ENCODE measurements at regions not wholly inside any gene's neighbourhood (a gene's known extent, or its start where the extent isn't known, plus 50 kb on each side); places are given as distances from the start of the nearest gene placed in this dataset.

DNA sequence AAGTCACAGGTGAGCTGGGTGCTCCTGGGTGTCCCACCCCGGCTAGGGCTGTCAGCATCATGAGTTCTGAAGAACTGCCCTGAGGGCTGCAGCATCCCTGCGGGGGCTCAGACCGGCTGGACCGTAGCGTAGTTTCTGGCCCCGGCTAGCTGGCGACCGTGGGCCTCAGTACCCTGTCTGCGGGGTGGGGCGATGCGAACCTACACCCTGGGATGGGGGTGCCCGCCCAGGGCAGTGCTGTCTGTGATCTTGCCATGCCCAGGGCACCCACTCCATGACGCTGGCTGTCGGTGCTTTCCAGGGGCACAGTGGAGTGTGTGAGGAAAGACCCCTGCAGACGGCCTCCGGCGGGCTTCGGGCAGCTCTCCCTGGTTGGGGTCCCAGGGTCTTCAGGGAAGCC is 66.5 kb upstream of the IRX4 start:
- H3K27ac ChIP-seq: no peak overlapping the region

DNA sequence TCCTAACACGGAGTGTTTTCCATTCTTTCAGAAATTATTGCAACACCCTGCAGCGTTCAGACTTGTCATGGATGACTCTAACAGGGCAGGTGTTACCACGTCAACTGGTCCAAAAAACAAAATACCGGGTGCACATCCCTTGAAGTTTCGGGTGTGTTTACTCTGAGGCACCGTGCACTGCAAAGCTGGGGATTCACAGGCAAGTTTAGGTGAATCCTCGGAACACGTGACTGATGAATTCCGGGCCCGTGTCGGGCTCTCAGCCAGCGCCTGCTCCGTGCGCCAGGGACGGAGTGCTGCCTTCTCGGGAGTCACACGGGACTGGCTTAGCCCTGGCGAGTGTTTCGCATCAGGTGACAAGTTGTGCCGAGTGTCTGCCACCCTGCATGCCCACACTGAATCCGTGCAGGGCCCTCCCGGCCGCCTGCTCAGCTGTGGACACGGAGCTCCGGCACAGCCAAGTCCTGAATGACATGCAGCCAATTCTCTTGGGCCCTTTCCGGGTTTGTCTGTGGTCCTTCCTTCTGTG is 66.0 kb upstream of the IRX4 start:
- no peak for DNase-seq
- Histone ChIP-seq H3K4me1 (no peaks in the 10 kb centered on the region), H3K4me3 (no peak overlapping the region), H3K27me3 (peaks cover 0 to 2% of the 10 kb centered on the region in 2 donors), H3K36me3 (no peaks in the 10 kb centered on the region), H3K9me3 (no peaks in the 10 kb centered on the region), H3K27ac (no peak overlapping the region)
- TF ChIP-seq, protein P1, sequence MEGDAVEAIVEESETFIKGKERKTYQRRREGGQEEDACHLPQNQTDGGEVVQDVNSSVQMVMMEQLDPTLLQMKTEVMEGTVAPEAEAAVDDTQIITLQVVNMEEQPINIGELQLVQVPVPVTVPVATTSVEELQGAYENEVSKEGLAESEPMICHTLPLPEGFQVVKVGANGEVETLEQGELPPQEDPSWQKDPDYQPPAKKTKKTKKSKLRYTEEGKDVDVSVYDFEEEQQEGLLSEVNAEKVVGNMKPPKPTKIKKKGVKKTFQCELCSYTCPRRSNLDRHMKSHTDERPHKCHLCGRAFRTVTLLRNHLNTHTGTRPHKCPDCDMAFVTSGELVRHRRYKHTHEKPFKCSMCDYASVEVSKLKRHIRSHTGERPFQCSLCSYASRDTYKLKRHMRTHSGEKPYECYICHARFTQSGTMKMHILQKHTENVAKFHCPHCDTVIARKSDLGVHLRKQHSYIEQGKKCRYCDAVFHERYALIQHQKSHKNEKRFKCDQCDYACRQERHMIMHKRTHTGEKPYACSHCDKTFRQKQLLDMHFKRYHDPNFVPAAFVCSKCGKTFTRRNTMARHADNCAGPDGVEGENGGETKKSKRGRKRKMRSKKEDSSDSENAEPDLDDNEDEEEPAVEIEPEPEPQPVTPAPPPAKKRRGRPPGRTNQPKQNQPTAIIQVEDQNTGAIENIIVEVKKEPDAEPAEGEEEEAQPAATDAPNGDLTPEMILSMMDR (IDR thresholded peaks at IDR 0.05): no peak
- intact Hi-C loops (cut with DNase I; ENCODE audit: low total_unique reads): no loop called here

More for the DNA sequence above, 66.5 kb upstream of the IRX4 start:
- TF ChIP-seq, protein P1 (IDR thresholded peaks at IDR 0.05): no peak
- Histone ChIP-seq H3K4me3 (no peak overlapping the region), H3K27me3 (peaks cover 0 to 2% of the 10 kb centered on the region in 2 donors), H3K9me3 (no peaks in the 10 kb centered on the region), H3K4me1 (no peaks in the 10 kb centered on the region), H3K36me3 (no peaks in the 10 kb centered on the region)
- intact Hi-C loops (cut with DNase I; ENCODE audit: low total_unique reads): no loop called here
- no peak for DNase-seq

DNA sequence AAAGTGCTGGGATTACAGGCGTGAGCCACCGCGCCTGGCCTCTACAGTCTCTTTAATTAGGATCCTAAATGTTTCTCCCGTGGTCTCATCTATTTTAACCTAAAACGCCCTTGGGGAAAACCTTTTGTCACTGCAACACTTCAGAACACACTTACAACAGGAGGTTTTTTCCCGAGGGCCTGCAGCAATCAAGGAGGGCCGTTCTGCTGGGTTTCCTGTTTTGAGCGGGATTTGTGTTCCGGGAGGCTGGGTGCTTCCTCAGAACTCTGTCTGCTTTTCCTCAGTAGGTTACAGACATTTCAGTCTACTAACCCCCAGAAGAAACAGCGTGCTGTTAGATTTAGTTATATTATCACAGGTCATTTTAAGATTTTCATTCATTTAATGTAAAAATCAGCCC is 65.4 kb upstream of the IRX4 start:
- Histone ChIP-seq H3K36me3 (no peaks in the 10 kb centered on the region), H3K27ac (no peak overlapping the region), H3K9me3 (no peaks in the 10 kb centered on the region), H3K4me3 (no peak overlapping the region), H3K27me3 (peaks cover 0 to 2% of the 10 kb centered on the region in 2 donors), H3K4me1 (no peaks in the 10 kb centered on the region)
- no peak for DNase-seq
- intact Hi-C loops (cut with DNase I; ENCODE audit: low total_unique reads): no loop called here
- TF ChIP-seq, protein P1 (IDR thresholded peaks at IDR 0.05): no peak

DNA sequence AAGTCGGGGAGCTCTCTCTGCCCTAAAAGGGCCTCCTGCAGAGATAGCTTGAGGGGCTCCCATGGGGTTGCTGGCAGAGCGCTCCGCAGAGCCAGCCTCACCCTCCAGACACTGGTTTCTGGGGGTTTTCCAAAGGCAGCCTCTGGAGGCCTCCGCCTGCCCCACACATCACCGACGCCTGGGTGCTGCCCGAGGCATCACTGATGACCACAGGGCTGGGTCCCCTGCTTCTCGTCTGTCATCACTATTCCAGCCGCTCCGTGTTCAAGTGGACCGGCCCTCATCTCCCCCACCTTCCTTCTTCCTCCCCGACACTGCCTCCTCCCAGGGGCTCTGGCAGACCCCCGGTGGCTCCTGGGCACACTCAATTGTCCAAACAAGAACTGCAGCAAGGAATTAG is 64.1 kb upstream of the IRX4 start:
- H3K27me3 ChIP-seq: no peaks in the 10 kb centered on the region
- no peak overlapping the region for H3K4me3 ChIP-seq
- no peaks in the 10 kb centered on the region for H3K36me3 ChIP-seq
- no peaks in the 10 kb centered on the region for H3K4me1 ChIP-seq
- intact Hi-C loops (cut with DNase I; ENCODE audit: low total_unique reads): no loop called here
- no peaks in the 10 kb centered on the region for H3K9me3 ChIP-seq
- TF ChIP-seq, protein P1 (IDR thresholded peaks at IDR 0.05): no peak
- DNase-seq: no peak
- H3K27ac ChIP-seq: no peak overlapping the region

DNA sequence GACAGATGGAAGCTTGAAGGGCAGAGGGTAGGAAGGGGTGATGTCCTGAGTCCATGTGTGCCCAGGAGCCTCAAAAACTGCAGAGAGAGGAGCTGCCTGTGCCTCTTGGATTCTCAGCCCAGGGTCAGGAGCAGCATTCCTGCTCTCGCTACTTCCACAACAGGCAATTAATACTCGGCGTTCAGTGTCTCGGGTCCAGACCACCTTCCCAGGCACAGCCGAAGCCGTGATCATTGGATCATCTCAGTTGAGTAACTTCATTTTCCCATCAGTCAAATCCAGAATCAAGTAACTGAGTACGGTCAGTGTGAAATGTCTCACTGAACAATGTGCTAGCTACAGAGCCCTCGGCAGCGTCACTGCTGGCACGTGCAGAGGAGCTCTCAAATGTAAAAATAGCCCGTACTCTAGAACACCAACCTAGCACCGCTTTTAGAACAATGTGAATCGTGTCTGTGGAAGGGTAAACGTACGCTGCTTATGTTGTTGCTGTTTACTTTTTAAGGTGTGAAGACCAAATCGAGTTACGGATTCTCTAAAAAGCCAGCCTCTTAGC is 63.5 kb upstream of the IRX4 start:
- intact Hi-C loops (cut with DNase I; ENCODE audit: low total_unique reads): no loop called here
- H3K4me1 ChIP-seq: no peaks in the 10 kb centered on the region
- H3K4me3 ChIP-seq: no peak overlapping the region
- H3K27ac ChIP-seq: no peak overlapping the region
- H3K27me3 ChIP-seq: no peaks in the 10 kb centered on the region
- no peaks in the 10 kb centered on the region for H3K36me3 ChIP-seq
- TF ChIP-seq, protein P1 (IDR thresholded peaks at IDR 0.05): no peak
- no peak for DNase-seq
- H3K9me3 ChIP-seq: no peaks in the 10 kb centered on the region

DNA sequence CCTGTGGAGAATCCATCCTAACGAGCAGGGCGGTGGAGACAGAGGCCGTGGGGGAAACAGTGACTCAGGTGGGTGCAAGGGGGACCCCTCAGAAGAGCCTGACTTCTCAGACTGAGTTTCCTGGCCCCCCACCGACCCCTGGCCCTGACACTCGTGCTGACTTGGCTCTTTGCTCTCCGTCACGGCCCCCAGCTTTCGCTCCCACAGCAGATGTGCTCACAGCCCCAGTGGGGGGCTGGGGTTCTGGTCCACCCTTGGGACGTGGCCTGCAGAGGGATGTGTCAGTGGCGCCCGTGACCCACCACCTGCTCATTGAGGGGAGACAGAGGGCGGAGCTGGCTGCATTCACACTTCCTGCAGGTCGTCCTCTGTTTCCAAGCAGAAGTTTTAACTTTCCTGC is 62.9 kb upstream of the IRX4 start:
- no peak for DNase-seq
- Histone ChIP-seq H3K9me3 (no peaks in the 10 kb centered on the region), H3K36me3 (no peaks in the 10 kb centered on the region), H3K4me1 (no peaks in the 10 kb centered on the region), H3K4me3 (no peak overlapping the region), H3K27me3 (no peaks in the 10 kb centered on the region), H3K27ac (no peak overlapping the region)
- TF ChIP-seq, protein P1 (IDR thresholded peaks at IDR 0.05): no peak
- intact Hi-C loops (cut with DNase I; ENCODE audit: low total_unique reads): no loop called here

Measured in tibial artery (tissue), 4 donors.